SK-N-SH (cell line): ENCODE measurements at regions not wholly inside any gene's neighbourhood (a gene's known extent, or its start where the extent isn't known, plus 50 kb on each side); places are given as distances from the start of the nearest gene placed in this dataset.

Experiments
- CTCF ChIA-PET: fragments of 300-600, 350-600 bp; formaldehyde crosslinking; extraction: SDS; loops from one replicate; lab custom pipeline; 2021; lab: Yijun Ruan, JAX
- POLR2A ChIA-PET: fragments of 350-600 bp; sonication (Branson Sonifier 250); formaldehyde crosslinking; extraction: SDS; loops from one replicate; lab custom pipeline; 2020; ENCODE audit warnings: antibody characterized with exemption, inconsistent platforms; lab: Yijun Ruan, JAX
- DNase-seq: peaks from one replicate; pipeline ENCODE4 v3.0.0; 2012
- H2AFZ ChIP-seq: fragments of 200-600 bp; sonication (generic); 2 replicates; pipeline ENCODE4 v1.8.1; 2016; ENCODE audit warnings: antibody characterized with exemption, mild to moderate bottlenecking, low read depth
- H3F3A ChIP-seq: fragments of 200-600 bp; sonication (generic); replicated peaks from 2 replicates; pipeline ENCODE3; 2016; ENCODE audit warnings: antibody characterized with exemption, mild to moderate bottlenecking; ENCODE audit not compliant: insufficient read depth
- H3K27ac ChIP-seq, 2 experiments: fragments of 200-500 bp in 1 of 2; fragments of 200-600 bp in 1 of 2; sonication (Bioruptor generic) in 1 of 2; sonication (generic), shearing (Covaris generic) in 1 of 2; 2 replicates each; pipeline versions ENCODE4 v1.5.1 to v1.6.1; 2014 to 2016; ENCODE audit warnings: low read depth in 2 of 2, inconsistent platforms in 1 of 2, low read length in 1 of 2, mild to moderate bottlenecking in 1 of 2, mixed read lengths in 1 of 2
- H3K27me3 ChIP-seq: fragments of 200-600 bp; sonication (generic), shearing (Covaris generic); 2 replicates; pipeline ENCODE4 v1.6.1; 2016; ENCODE audit warnings: mixed run types; ENCODE audit not compliant: insufficient read depth
- H3K36me3 ChIP-seq, 2 experiments: fragments of 200-500 bp in 1 of 2; fragments of 200-600 bp in 1 of 2; sonication (Bioruptor generic) in 1 of 2; sonication (generic) in 1 of 2; replicated peaks in 1 of 2; 2 replicates each; pipeline versions ENCODE3 to v1.5.1; 2014 to 2016; ENCODE audit warnings: low read length in 1 of 2, mild to moderate bottlenecking in 1 of 2; ENCODE audit not compliant: insufficient read depth in 2 of 2, control insufficient read depth in 1 of 2
- H3K4me1 ChIP-seq, 2 experiments: fragments of 200-500 bp in 1 of 2; fragments of 200-600 bp in 1 of 2; sonication (Bioruptor generic) in 1 of 2; sonication (generic), shearing (Covaris generic) in 1 of 2; 2 replicates each; pipeline versions ENCODE4 v1.5.1 to v1.6.1; 2014 to 2016; ENCODE audit warnings: low read depth in 1 of 2, low read length in 1 of 2, mixed run types in 1 of 2; ENCODE audit not compliant: insufficient read depth in 2 of 2, control insufficient read depth in 1 of 2
- H3K4me2 ChIP-seq: fragments of 200-600 bp; sonication (generic), shearing (Covaris generic); 2 replicates; pipeline ENCODE4 v1.6.1; 2017; ENCODE audit warnings: mixed run types
- H3K4me3 ChIP-seq, 2 experiments: fragments of 200-500 bp in 1 of 2; fragments of 200-600 bp in 1 of 2; sonication (Bioruptor generic) in 1 of 2; sonication (generic), shearing (Covaris generic) in 1 of 2; 2 replicates each; pipeline versions ENCODE4 v1.5.1 to v1.8.1; 2014 to 2016; ENCODE audit warnings: low read depth in 2 of 2, inconsistent platforms in 1 of 2, low read length in 1 of 2, mild to moderate bottlenecking in 1 of 2, mixed read lengths in 1 of 2, moderate library complexity in 1 of 2
- H3K79me2 ChIP-seq: fragments of 200-600 bp; sonication (generic); 2 replicates; pipeline ENCODE4 v1.8.1; 2017; ENCODE audit warnings: mild to moderate bottlenecking; ENCODE audit not compliant: insufficient read depth
- H3K9ac ChIP-seq: fragments of 200-600 bp; sonication (generic); 2 replicates; pipeline ENCODE4 v1.6.1; 2017; ENCODE audit warnings: mixed run types
- H3K9me2 ChIP-seq: fragments of 200-600 bp; sonication (generic); 2 replicates; pipeline ENCODE4 v1.6.1; 2017; ENCODE audit warnings: mixed run types
- H3K9me3 ChIP-seq: fragments of 200-600 bp; sonication (generic); 2 replicates; pipeline ENCODE4 v1.6.1; 2017; ENCODE audit warnings: mixed run types, mild to moderate bottlenecking, moderate library complexity
- H4K20me1 ChIP-seq: fragments of 200-600 bp; sonication (generic); 2 replicates; pipeline ENCODE4 v1.6.1; 2017; ENCODE audit warnings: mild to moderate bottlenecking, mixed run types; ENCODE audit not compliant: insufficient read depth
- CTCF ChIP-seq: fragments of 200-600 bp; sonication (generic); IDR thresholded peaks from 2 replicates; pipeline ENCODE4 v1.6.1; 2017; ENCODE audit warnings: antibody characterized with exemption, mild to moderate bottlenecking, moderate library complexity
- ELF1 ChIP-seq: IDR thresholded peaks from 2 replicates; pipeline ENCODE4 v1.4.0; 2012
- EP300 ChIP-seq, 2 experiments: IDR thresholded peaks; 2 replicates each; pipeline versions ENCODE4 v1.4.0 to v1.6.1; 2012; ENCODE audit warnings: borderline replicate concordance in 1 of 2, low read depth in 1 of 2, low read length in 1 of 2
- FOSL2 ChIP-seq: IDR thresholded peaks from 2 replicates; pipeline ENCODE4 v1.4.0; 2012; ENCODE audit warnings: low read depth, mild to moderate bottlenecking, moderate library complexity, borderline replicate concordance
- FOXJ3 ChIP-seq: sonication (generic); formaldehyde crosslinking; IDR thresholded peaks from 2 replicates; pipeline ENCODE4 v1.5.1; 2020; ENCODE audit warnings: mild to moderate bottlenecking, missing genetic modification reagents
- FOXM1 ChIP-seq: IDR thresholded peaks from 2 replicates; pipeline ENCODE4 v1.4.0; 2012; ENCODE audit warnings: low read depth, mild to moderate bottlenecking
- IRF3 ChIP-seq: fragments of 150-350 bp; IDR thresholded peaks from 2 replicates; pipeline ENCODE4 v1.6.1; 2016; ENCODE audit warnings: mild to moderate bottlenecking, low read depth, low read length
- MEF2A ChIP-seq: IDR thresholded peaks from 2 replicates; pipeline ENCODE4 v1.4.0; 2012; ENCODE audit warnings: low read depth, borderline replicate concordance
- MXI1 ChIP-seq: IDR thresholded peaks from 2 replicates; pipeline ENCODE4 v1.6.1; 2012; ENCODE audit warnings: mild to moderate bottlenecking, low read depth, low read length, improper control_type of control experiment
- NFIC ChIP-seq: IDR thresholded peaks from 2 replicates; pipeline ENCODE4 v1.4.0; 2012; ENCODE audit warnings: borderline replicate concordance
- NRF1 ChIP-seq: IDR thresholded peaks from 2 replicates; pipeline ENCODE4 v1.6.1; 2012; ENCODE audit warnings: low read depth, mild to moderate bottlenecking, low read length
- PBX3 ChIP-seq: IDR thresholded peaks from 2 replicates; pipeline ENCODE4; 2012
- POLR2AphosphoS5 ChIP-seq: IDR thresholded peaks from 2 replicates; pipeline ENCODE4 v1.6.1; 2012; ENCODE audit warnings: low read depth, low read length
- RCOR1 ChIP-seq: fragments of 150-350 bp; IDR thresholded peaks from 2 replicates; pipeline ENCODE4 v1.6.1; 2017; ENCODE audit warnings: antibody characterized with exemption, low read length
- RFX5 ChIP-seq: IDR thresholded peaks from 2 replicates; pipeline ENCODE4 v1.6.1; 2012; ENCODE audit warnings: mild to moderate bottlenecking, improper control_type of control experiment, low read length
- SMC3 ChIP-seq: IDR thresholded peaks from 2 replicates; pipeline ENCODE4 v1.6.1; 2012; ENCODE audit warnings: low read depth, low read length, improper control_type of control experiment
- TAF1 ChIP-seq: IDR thresholded peaks from 2 replicates; pipeline ENCODE4 v1.6.1; 2012; ENCODE audit warnings: low read depth, mild to moderate bottlenecking, low read length, moderate library complexity, borderline replicate concordance
- TEAD4 ChIP-seq: IDR thresholded peaks from 2 replicates; pipeline ENCODE4 v1.4.0; 2012; ENCODE audit warnings: mild to moderate bottlenecking, borderline replicate concordance; ENCODE audit not compliant: insufficient read depth
- USF1 ChIP-seq: IDR thresholded peaks from 2 replicates; pipeline ENCODE4 v1.4.0; 2012; ENCODE audit warnings: low read depth, borderline replicate concordance
- WGBS: methylation state at CpG from one replicate; pipeline ENCODE4 v1.1.6; 2017; ENCODE audit warnings: low lambda C conversion rate; 5-methylcytosine and 5-hydroxymethylcytosine counted together

- no peaks in the 10 kb centered on the region for H3K9me2 ChIP-seq
- no peaks in the 10 kb centered on the region for H3K4me1 ChIP-seq
- no peak overlapping the region for H3K4me3 ChIP-seq
- no peak overlapping the region for H3K9ac ChIP-seq
- no peak for DNase-seq
- 34% methylated on average over 3 of the region's 4 CpGs for WGBS
- CTCF ChIA-PET, result no interaction called here
- no peak for TF ChIP-seq FOXJ3 (CRISPR knock-in tag)
- TF ChIP-seq MXI1, result no peak
- no peaks in the 10 kb centered on the region for H3K36me3 ChIP-seq
- H3F3A ChIP-seq, result no peaks in the 10 kb centered on the region
- H3K79me2 ChIP-seq, result no peaks in the 10 kb centered on the region
- no peak overlapping the region for H3K27ac ChIP-seq
- H3K9me3 ChIP-seq, result no peaks in the 10 kb centered on the region
- H3K4me2 ChIP-seq, result no peak overlapping the region
- POLR2A ChIA-PET, result no interaction called here
- no peak overlapping the region for H2AFZ ChIP-seq
- H4K20me1 ChIP-seq, result no peaks in the 10 kb centered on the region
- no peaks in the 10 kb centered on the region for H3K27me3 ChIP-seq
These were observed 498.8 kb upstream of the CDH18 start for GRCh38 chr5:20486826-20487225.

GRCh38 chr5:20476016-20476415 lies 488.0 kb upstream of the CDH18 start:
- no peaks in the 10 kb centered on the region for H3K36me3 ChIP-seq
- H3K4me3 ChIP-seq, result no peak overlapping the region
- no peak overlapping the region for H2AFZ ChIP-seq
- DNase-seq, result no peak
- 0 out of 2 replicates have a peak, but pooled peaks cover 6% of the 10 kb centered on the region for H3K27me3 ChIP-seq
- POLR2A ChIA-PET, result no interaction called here
- TF ChIP-seq TAF1, result no peak
- no peak for TF ChIP-seq SMC3
- TF ChIP-seq NRF1, result no peak
- no peak for TF ChIP-seq POLR2AphosphoS5
- TF ChIP-seq CTCF, result no peak
- no peak for TF ChIP-seq TEAD4
- no peak for TF ChIP-seq EP300 (IDR thresholded peaks at IDR 0.05; ENCODE audit: borderline replicate concordance in 1 of 2, low read depth in 1 of 2, low read length in 1 of 2)
- no peak for TF ChIP-seq USF1
- TF ChIP-seq RFX5, result no peak
- TF ChIP-seq, all 33 proteins: peak for 0
- Histone ChIP-seq H3K4me2 (no peak overlapping the region), H3K79me2 (no peaks in the 10 kb centered on the region), H3K4me1 (no peaks in the 10 kb centered on the region), H3K9me2 (no peaks in the 10 kb centered on the region), H3K9ac (no peak overlapping the region), H3K9me3 (no peaks in the 10 kb centered on the region), H3K27ac (no peak overlapping the region), H4K20me1 (no peaks in the 10 kb centered on the region), H3F3A (no peaks in the 10 kb centered on the region)
- 3% methylated on average over 1 of the region's 1 CpG for WGBS
- CTCF ChIA-PET, result no interaction called here

- 0 out of 2 replicates have a peak, but pooled peaks cover 6% of the 10 kb centered on the region for H3K27me3 ChIP-seq
- H3K9me2 ChIP-seq, result no peaks in the 10 kb centered on the region
- no peaks in the 10 kb centered on the region for H3K36me3 ChIP-seq
- TF ChIP-seq FOSL2, result no peak
- TF ChIP-seq MEF2A, result no peak
- no peak for TF ChIP-seq RCOR1
- no peak for TF ChIP-seq NFIC
- TF ChIP-seq ELF1, result no peak
- TF ChIP-seq PBX3, result no peak
- TF ChIP-seq TAF1, result no peak
- TF ChIP-seq POLR2AphosphoS5, result no peak
- TF ChIP-seq FOXM1, result no peak
- no peak for TF ChIP-seq IRF3
- no peak for DNase-seq
- 9% methylated on average over 1 of the region's 1 CpG for WGBS
- no peaks in the 10 kb centered on the region for H3K4me1 ChIP-seq
- CTCF ChIA-PET, result no interaction called here
- H3K4me3 ChIP-seq, result no peak overlapping the region
- H2AFZ ChIP-seq, result no peak overlapping the region
- no peaks in the 10 kb centered on the region for H3K79me2 ChIP-seq
- no peaks in the 10 kb centered on the region for H3F3A ChIP-seq
- H3K9me3 ChIP-seq, result no peaks in the 10 kb centered on the region
- POLR2A ChIA-PET, result no interaction called here
- no peaks in the 10 kb centered on the region for H4K20me1 ChIP-seq
- no peak overlapping the region for H3K27ac ChIP-seq
- no peak overlapping the region for H3K4me2 ChIP-seq
- H3K9ac ChIP-seq, result no peak overlapping the region
These were observed 483.0 kb upstream of the CDH18 start for GRCh38 chr5:20470997-20471396.
